Mammary epithelial cell (primary cell): ENCODE measurements at regions not wholly inside any gene's neighbourhood (a gene's known extent, or its start where the extent isn't known, plus 50 kb on each side); places are given as distances from the start of the nearest gene placed in this dataset.

Experiments
- EZH2 ChIP-seq: IDR thresholded peaks from 2 replicates; pipeline ENCODE4 v1.6.1; 2012; ENCODE audit warnings: low read length, inconsistent platforms, borderline replicate concordance
- TF ChIP-seq, protein P1 (sequence below), 2 donors: IDR thresholded peaks in 1 of 2; conservative IDR thresholded peaks in 1 of 2; 2 replicates each; pipeline ENCODE4 v1.5.1; 2011 to 2012; ENCODE audit warnings: inconsistent platforms in 2 of 2, low read length in 2 of 2, mild to moderate bottlenecking in 2 of 2, control low read depth in 1 of 2, low read depth in 1 of 2; ENCODE audit not compliant: insufficient read depth in 1 of 2; ENCODE audit errors: extremely low read depth in 1 of 2

DNA sequence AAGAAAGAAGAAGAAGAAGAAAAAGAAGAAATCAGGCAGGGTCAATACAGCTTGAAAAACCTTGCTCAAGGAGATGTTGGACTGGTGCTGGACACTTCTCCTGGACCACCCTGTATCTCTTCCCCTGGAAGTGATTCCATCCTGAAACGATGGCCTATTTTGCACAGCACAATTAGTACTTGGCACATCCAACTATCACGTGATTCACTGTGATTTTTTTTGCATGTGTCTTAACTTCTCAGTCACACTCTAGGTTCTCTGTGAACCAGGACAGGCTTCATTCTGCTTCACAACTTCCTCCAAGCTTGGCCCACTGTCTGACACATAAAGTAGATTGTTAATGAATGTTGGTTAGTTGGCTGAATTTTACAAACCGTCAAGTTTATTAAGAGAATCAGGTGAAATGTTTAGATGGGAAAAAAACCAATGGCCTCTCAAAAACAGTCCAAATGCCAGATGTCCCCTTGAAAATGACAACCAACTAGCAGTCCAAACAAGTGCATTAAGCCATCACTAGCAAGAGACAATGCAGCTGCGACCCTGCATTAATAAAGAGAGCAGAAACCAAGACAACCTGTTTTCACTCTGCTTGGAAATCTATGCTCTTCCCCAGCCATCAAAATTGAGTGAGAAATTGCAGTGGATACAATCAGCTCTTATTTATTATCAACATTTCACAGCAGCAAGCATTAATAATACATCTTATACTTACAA is 300.0 kb upstream of the CHAC2 start:
- TF ChIP-seq, protein P1, sequence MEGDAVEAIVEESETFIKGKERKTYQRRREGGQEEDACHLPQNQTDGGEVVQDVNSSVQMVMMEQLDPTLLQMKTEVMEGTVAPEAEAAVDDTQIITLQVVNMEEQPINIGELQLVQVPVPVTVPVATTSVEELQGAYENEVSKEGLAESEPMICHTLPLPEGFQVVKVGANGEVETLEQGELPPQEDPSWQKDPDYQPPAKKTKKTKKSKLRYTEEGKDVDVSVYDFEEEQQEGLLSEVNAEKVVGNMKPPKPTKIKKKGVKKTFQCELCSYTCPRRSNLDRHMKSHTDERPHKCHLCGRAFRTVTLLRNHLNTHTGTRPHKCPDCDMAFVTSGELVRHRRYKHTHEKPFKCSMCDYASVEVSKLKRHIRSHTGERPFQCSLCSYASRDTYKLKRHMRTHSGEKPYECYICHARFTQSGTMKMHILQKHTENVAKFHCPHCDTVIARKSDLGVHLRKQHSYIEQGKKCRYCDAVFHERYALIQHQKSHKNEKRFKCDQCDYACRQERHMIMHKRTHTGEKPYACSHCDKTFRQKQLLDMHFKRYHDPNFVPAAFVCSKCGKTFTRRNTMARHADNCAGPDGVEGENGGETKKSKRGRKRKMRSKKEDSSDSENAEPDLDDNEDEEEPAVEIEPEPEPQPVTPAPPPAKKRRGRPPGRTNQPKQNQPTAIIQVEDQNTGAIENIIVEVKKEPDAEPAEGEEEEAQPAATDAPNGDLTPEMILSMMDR (conservative IDR thresholded peaks at IDR 0.05 in 1 of 2, IDR thresholded peaks at IDR 0.05 in 1 of 2; ENCODE audit: extremely low read depth in 1 of 2, insufficient read depth in 1 of 2, low read depth in 1 of 2, low read length in 2 of 2) = no peak
- no peak for TF ChIP-seq EZH2
